ENCODE measurements at regions not wholly inside any gene's neighbourhood (a gene's known extent, or its start where the extent isn't known, plus 50 kb on each side); places are given as distances from the start of the nearest gene placed in this dataset.

DNA sequence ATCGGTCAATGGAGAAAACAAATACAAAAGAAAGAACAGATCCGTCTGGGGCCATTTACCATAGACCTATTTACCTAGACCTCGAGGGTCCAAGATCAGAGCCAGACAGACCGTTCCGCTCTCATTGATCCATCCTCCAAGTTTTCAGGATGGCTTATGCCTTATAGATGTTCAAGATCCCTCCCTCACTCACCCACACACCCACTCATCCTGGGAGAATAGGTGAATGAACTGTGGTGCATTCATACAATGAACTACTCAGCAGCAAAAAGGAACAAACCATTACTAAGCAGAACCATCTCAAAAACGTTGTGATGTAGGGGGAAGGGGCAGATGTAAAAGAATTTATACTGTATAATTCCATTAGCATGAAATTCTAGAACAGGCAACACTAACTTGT, 125.1 kb upstream of the RREB1 start:
- TF ChIP-seq EP300 (IDR thresholded peaks at IDR 0.05; ENCODE audit: borderline replicate concordance) (no peak), NFIC (IDR thresholded peaks at IDR 0.05) (no peak), TAF1 (IDR thresholded peaks at IDR 0.05; ENCODE audit: low read depth) (no peak), FOXM1 (IDR thresholded peaks at IDR 0.05; ENCODE audit: borderline replicate concordance, low read depth) (no peak), TCF12 (IDR thresholded peaks at IDR 0.05; ENCODE audit: low read depth) (no peak), ZBTB7A (IDR thresholded peaks at IDR 0.05; ENCODE audit: low read depth) (no peak), CREB1 (IDR thresholded peaks at IDR 0.05; ENCODE audit: low read depth) (no peak), TEAD4 (IDR thresholded peaks at IDR 0.05) (no peak), EGR1 (IDR thresholded peaks at IDR 0.05) (no peak), RAD21 (IDR thresholded peaks at IDR 0.05; ENCODE audit: low read depth) (no peak), CEBPB (IDR thresholded peaks at IDR 0.05) (no peak), YY1 (IDR thresholded peaks at IDR 0.05; ENCODE audit: low read depth) (no peak)
- TF ChIP-seq, protein P1, sequence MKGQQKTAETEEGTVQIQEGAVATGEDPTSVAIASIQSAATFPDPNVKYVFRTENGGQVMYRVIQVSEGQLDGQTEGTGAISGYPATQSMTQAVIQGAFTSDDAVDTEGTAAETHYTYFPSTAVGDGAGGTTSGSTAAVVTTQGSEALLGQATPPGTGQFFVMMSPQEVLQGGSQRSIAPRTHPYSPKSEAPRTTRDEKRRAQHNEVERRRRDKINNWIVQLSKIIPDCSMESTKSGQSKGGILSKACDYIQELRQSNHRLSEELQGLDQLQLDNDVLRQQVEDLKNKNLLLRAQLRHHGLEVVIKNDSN (IDR thresholded peaks at IDR 0.05) = no peak
- TF ChIP-seq, protein P2, sequence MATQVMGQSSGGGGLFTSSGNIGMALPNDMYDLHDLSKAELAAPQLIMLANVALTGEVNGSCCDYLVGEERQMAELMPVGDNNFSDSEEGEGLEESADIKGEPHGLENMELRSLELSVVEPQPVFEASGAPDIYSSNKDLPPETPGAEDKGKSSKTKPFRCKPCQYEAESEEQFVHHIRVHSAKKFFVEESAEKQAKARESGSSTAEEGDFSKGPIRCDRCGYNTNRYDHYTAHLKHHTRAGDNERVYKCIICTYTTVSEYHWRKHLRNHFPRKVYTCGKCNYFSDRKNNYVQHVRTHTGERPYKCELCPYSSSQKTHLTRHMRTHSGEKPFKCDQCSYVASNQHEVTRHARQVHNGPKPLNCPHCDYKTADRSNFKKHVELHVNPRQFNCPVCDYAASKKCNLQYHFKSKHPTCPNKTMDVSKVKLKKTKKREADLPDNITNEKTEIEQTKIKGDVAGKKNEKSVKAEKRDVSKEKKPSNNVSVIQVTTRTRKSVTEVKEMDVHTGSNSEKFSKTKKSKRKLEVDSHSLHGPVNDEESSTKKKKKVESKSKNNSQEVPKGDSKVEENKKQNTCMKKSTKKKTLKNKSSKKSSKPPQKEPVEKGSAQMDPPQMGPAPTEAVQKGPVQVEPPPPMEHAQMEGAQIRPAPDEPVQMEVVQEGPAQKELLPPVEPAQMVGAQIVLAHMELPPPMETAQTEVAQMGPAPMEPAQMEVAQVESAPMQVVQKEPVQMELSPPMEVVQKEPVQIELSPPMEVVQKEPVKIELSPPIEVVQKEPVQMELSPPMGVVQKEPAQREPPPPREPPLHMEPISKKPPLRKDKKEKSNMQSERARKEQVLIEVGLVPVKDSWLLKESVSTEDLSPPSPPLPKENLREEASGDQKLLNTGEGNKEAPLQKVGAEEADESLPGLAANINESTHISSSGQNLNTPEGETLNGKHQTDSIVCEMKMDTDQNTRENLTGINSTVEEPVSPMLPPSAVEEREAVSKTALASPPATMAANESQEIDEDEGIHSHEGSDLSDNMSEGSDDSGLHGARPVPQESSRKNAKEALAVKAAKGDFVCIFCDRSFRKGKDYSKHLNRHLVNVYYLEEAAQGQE (IDR thresholded peaks at IDR 0.05; ENCODE audit: low read depth) = no peak
- TF ChIP-seq, protein P3, sequence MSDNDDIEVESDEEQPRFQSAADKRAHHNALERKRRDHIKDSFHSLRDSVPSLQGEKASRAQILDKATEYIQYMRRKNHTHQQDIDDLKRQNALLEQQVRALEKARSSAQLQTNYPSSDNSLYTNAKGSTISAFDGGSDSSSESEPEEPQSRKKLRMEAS (IDR thresholded peaks at IDR 0.05) = no peak

DNA sequence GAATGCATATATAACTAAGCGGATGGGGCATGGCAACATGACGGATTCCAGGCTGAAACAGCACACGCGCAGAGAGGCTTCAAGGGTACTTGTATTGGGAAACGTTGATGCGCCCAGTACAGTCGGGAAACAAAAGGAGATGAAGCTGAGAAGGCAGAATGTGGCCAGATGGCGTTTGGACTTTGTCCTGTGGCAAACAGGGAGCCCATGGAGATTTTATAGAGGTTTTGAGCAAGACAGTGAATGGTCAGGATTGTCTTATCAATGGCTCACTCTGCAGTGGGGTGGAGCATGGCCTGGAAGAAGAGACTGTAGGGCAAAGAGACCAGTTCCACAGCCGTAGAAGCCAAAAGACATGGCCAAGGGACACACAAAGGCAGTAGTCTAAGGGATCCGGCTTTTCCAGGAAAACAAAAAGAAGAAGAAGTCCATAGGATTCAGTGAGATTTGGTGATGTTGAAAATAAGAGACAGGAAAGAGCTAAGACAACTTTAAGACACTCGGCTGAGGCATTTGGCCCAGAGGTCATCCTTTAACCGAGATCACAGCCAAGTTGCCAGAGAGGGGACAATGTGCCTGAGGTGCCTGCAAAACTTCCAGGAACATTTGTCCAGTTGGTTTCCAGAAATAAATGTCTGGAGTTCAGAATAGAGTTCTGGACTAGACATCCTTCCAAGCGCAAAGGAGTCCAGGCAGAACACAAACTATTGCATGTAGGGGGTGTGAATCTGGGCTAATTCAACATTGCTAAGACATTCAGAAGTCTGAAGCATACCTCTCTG, 123.0 kb upstream of the RREB1 start:
- TF ChIP-seq, protein P1 (IDR thresholded peaks at IDR 0.05) = no peak
- TF ChIP-seq, protein P2 (IDR thresholded peaks at IDR 0.05; ENCODE audit: low read depth) = no peak
- TF ChIP-seq NFIC (IDR thresholded peaks at IDR 0.05) (no peak), RAD21 (IDR thresholded peaks at IDR 0.05; ENCODE audit: low read depth) (no peak), TAF1 (IDR thresholded peaks at IDR 0.05; ENCODE audit: low read depth) (no peak), TEAD4 (IDR thresholded peaks at IDR 0.05) (no peak), CEBPB (IDR thresholded peaks at IDR 0.05) (no peak), EGR1 (IDR thresholded peaks at IDR 0.05) (no peak), EP300 (IDR thresholded peaks at IDR 0.05; ENCODE audit: borderline replicate concordance) (no peak), CREB1 (IDR thresholded peaks at IDR 0.05; ENCODE audit: low read depth) (no peak), FOXM1 (IDR thresholded peaks at IDR 0.05; ENCODE audit: borderline replicate concordance, low read depth) (no peak), TCF12 (IDR thresholded peaks at IDR 0.05; ENCODE audit: low read depth) (no peak)
- TF ChIP-seq, protein P3 (IDR thresholded peaks at IDR 0.05) = no peak

DNA sequence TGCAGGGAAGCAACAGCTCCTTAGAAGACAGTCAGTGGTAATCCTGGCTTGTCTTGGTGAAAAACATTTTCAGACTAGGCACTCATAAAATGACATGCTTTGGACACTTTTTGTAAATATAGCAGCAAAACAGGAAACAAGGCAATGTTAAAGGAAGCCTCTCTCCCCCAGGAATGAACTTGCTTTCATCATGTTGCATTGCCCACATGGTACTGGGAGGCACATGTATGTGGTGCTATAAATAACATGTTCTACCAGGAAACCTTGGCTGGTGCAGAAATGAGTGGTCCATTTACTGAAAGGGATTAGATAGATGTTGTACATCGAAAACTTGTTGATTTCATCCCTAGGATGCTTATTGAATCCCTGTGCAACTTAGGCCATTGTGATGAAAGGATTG, 121.4 kb upstream of the RREB1 start:
- no peak for TF ChIP-seq ZBTB7A (IDR thresholded peaks at IDR 0.05; ENCODE audit: low read depth)
- no peak for TF ChIP-seq EGR1 (IDR thresholded peaks at IDR 0.05)
- no peak for TF ChIP-seq CREB1 (IDR thresholded peaks at IDR 0.05; ENCODE audit: low read depth)
- TF ChIP-seq TAF1 (IDR thresholded peaks at IDR 0.05; ENCODE audit: low read depth) = no peak
- TF ChIP-seq, protein P1 (IDR thresholded peaks at IDR 0.05) = no peak
- no peak for TF ChIP-seq RAD21 (IDR thresholded peaks at IDR 0.05; ENCODE audit: low read depth)
- TF ChIP-seq FOXM1 (IDR thresholded peaks at IDR 0.05; ENCODE audit: borderline replicate concordance, low read depth) = no peak
- no peak for TF ChIP-seq CEBPB (IDR thresholded peaks at IDR 0.05)
- TF ChIP-seq EP300 (IDR thresholded peaks at IDR 0.05; ENCODE audit: borderline replicate concordance) = no peak
- TF ChIP-seq NFIC (IDR thresholded peaks at IDR 0.05) = no peak
- TF ChIP-seq, protein P3 (IDR thresholded peaks at IDR 0.05) = no peak
- no peak for TF ChIP-seq TCF12 (IDR thresholded peaks at IDR 0.05; ENCODE audit: low read depth)
- TF ChIP-seq YY1 (IDR thresholded peaks at IDR 0.05; ENCODE audit: low read depth) = no peak
- TF ChIP-seq, protein P2 (IDR thresholded peaks at IDR 0.05; ENCODE audit: low read depth) = no peak

Data from Ishikawa (cell line).